ENCODE measurements at regions not wholly inside any gene's neighbourhood (a gene's known extent, or its start where the extent isn't known, plus 50 kb on each side); places are given as distances from the start of the nearest gene placed in this dataset.

GRCh38 chr1:192057766-192058165, 100.5 kb upstream of the RGS18 start:
- POLR2A ChIA-PET, result no interaction called here
- Mint-ChIP-seq H3K36me3 (ENCODE audit: low read depth) (no peaks in the 10 kb centered on the region), H3K9me3 (no peaks in the 10 kb centered on the region), H3K4me1 (no peaks in the 10 kb centered on the region), H3K4me3 (no peak overlapping the region), H3K27me3 (no peaks in the 10 kb centered on the region), H3K27ac (no peak overlapping the region)
- CTCF ChIA-PET, result no interaction called here
- DNase-seq, result no peak

GRCh38 chr1:192059407-192059806, 98.9 kb upstream of the RGS18 start:
- Mint-ChIP-seq H3K4me1 (no peaks in the 10 kb centered on the region), H3K27me3 (no peaks in the 10 kb centered on the region), H3K9me3 (peaks cover 2% of the 10 kb centered on the region), H3K4me3 (no peak overlapping the region), H3K36me3 (ENCODE audit: low read depth) (no peaks in the 10 kb centered on the region), H3K27ac (no peak overlapping the region)
- CTCF ChIA-PET, result no interaction called here
- POLR2A ChIA-PET, result no interaction called here
- DNase-seq, result no peak

- Mint-ChIP-seq H3K27me3 (no peaks in the 10 kb centered on the region), H3K4me3 (no peak overlapping the region), H3K9me3 (peaks cover 3% of the 10 kb centered on the region), H3K27ac (no peak overlapping the region), H3K4me1 (no peaks in the 10 kb centered on the region), H3K36me3 (ENCODE audit: low read depth) (no peaks in the 10 kb centered on the region)
- ChIA-PET CTCF (no interaction called here), POLR2A (no interaction called here)
- DNase-seq, result no peak
Observed at GRCh38 chr1:192061556-192061955, 96.7 kb upstream of the RGS18 start.

- no peaks in the 10 kb centered on the region for H3K4me1 Mint-ChIP-seq
- H3K27me3 Mint-ChIP-seq, result no peaks in the 10 kb centered on the region
- ChIA-PET POLR2A (no interaction called here), CTCF (no interaction called here)
- no peak for DNase-seq
- H3K36me3 Mint-ChIP-seq (ENCODE audit: low read depth), result no peaks in the 10 kb centered on the region
- no peak overlapping the region for H3K27ac Mint-ChIP-seq
- H3K9me3 Mint-ChIP-seq, result peaks cover 3% of the 10 kb centered on the region
- no peak overlapping the region for H3K4me3 Mint-ChIP-seq
Observed at GRCh38 chr1:192065087-192065486, 93.2 kb upstream of the RGS18 start.

GRCh38 chr1:192066202-192066601, 92.1 kb upstream of the RGS18 start:
- ChIA-PET POLR2A (no interaction called here), CTCF (no interaction called here)

GRCh38 chr1:192067360-192067759, 90.9 kb upstream of the RGS18 start:
- Mint-ChIP-seq H3K27me3 (no peaks in the 10 kb centered on the region), H3K4me3 (no peak overlapping the region), H3K4me1 (no peaks in the 10 kb centered on the region), H3K9me3 (peaks cover 3% of the 10 kb centered on the region), H3K36me3 (ENCODE audit: low read depth) (no peaks in the 10 kb centered on the region), H3K27ac (no peak overlapping the region)
- ChIA-PET CTCF (no interaction called here), POLR2A (no interaction called here)
- DNase-seq, result no peak

More at GRCh38 chr1:192066202-192066601, 92.1 kb upstream of the RGS18 start:
- Mint-ChIP-seq H3K27ac (no peak overlapping the region), H3K4me1 (no peaks in the 10 kb centered on the region), H3K9me3 (peaks cover 3% of the 10 kb centered on the region), H3K36me3 (ENCODE audit: low read depth) (no peaks in the 10 kb centered on the region), H3K27me3 (no peaks in the 10 kb centered on the region), H3K4me3 (no peak overlapping the region)
- no peak for DNase-seq

- CTCF ChIA-PET, result no interaction called here
- H3K4me3 Mint-ChIP-seq, result no peak overlapping the region
- DNase-seq, result no peak
- POLR2A ChIA-PET, result no interaction called here
- no peaks in the 10 kb centered on the region for H3K9me3 Mint-ChIP-seq
- H3K27ac Mint-ChIP-seq, result no peak overlapping the region
- no peaks in the 10 kb centered on the region for H3K4me1 Mint-ChIP-seq
- H3K36me3 Mint-ChIP-seq (ENCODE audit: low read depth), result no peaks in the 10 kb centered on the region
- no peaks in the 10 kb centered on the region for H3K27me3 Mint-ChIP-seq
Observed at GRCh38 chr1:192070213-192070612, 88.0 kb upstream of the RGS18 start.

GRCh38 chr1:192080684-192081083, 77.6 kb upstream of the RGS18 start:
- no peaks in the 10 kb centered on the region for H3K9me3 Mint-ChIP-seq
- H3K36me3 Mint-ChIP-seq (ENCODE audit: low read depth), result no peaks in the 10 kb centered on the region
- DNase-seq, result no peak
- no peak overlapping the region for H3K27ac Mint-ChIP-seq
- POLR2A ChIA-PET, result no interaction called here
- H3K27me3 Mint-ChIP-seq, result no peaks in the 10 kb centered on the region
- H3K4me1 Mint-ChIP-seq, result no peaks in the 10 kb centered on the region
- no peak overlapping the region for H3K4me3 Mint-ChIP-seq
- CTCF ChIA-PET, result no interaction called here

- DNase-seq, result no peak
- ChIA-PET POLR2A (no interaction called here), CTCF (no interaction called here)
- no peaks in the 10 kb centered on the region for H3K36me3 Mint-ChIP-seq (ENCODE audit: low read depth)
- H3K4me1 Mint-ChIP-seq, result no peaks in the 10 kb centered on the region
- no peaks in the 10 kb centered on the region for H3K9me3 Mint-ChIP-seq
- H3K27ac Mint-ChIP-seq, result no peak overlapping the region
- H3K4me3 Mint-ChIP-seq, result no peak overlapping the region
- no peaks in the 10 kb centered on the region for H3K27me3 Mint-ChIP-seq
Observed at GRCh38 chr1:192081359-192081758, 76.9 kb upstream of the RGS18 start.

- POLR2A ChIA-PET, result no interaction called here
- Mint-ChIP-seq H3K4me1 (no peaks in the 10 kb centered on the region), H3K9me3 (no peaks in the 10 kb centered on the region), H3K36me3 (ENCODE audit: low read depth) (no peaks in the 10 kb centered on the region), H3K27me3 (no peaks in the 10 kb centered on the region), H3K4me3 (no peak overlapping the region), H3K27ac (no peak overlapping the region)
- no peak for DNase-seq
- CTCF ChIA-PET, result no interaction called here
Observed at GRCh38 chr1:192086644-192087043, 71.6 kb upstream of the RGS18 start.

GRCh38 chr1:192087334-192087733, 70.9 kb upstream of the RGS18 start:
- Mint-ChIP-seq H3K9me3 (no peaks in the 10 kb centered on the region), H3K36me3 (ENCODE audit: low read depth) (no peaks in the 10 kb centered on the region), H3K4me3 (no peak overlapping the region), H3K27me3 (no peaks in the 10 kb centered on the region), H3K27ac (no peak overlapping the region), H3K4me1 (no peaks in the 10 kb centered on the region)
- no peak for DNase-seq
- CTCF ChIA-PET, result no interaction called here
- POLR2A ChIA-PET, result no interaction called here

GRCh38 chr1:192088496-192088895, 69.8 kb upstream of the RGS18 start:
- H3K36me3 Mint-ChIP-seq (ENCODE audit: low read depth), result no peaks in the 10 kb centered on the region
- ChIA-PET POLR2A (no interaction called here), CTCF (no interaction called here)
- no peak overlapping the region for H3K27ac Mint-ChIP-seq
- DNase-seq, result no peak
- no peak overlapping the region for H3K4me3 Mint-ChIP-seq
- H3K9me3 Mint-ChIP-seq, result no peaks in the 10 kb centered on the region
- no peaks in the 10 kb centered on the region for H3K4me1 Mint-ChIP-seq
- no peaks in the 10 kb centered on the region for H3K27me3 Mint-ChIP-seq

- no peaks in the 10 kb centered on the region for H3K4me1 Mint-ChIP-seq
- POLR2A ChIA-PET, result no interaction called here
Observed at GRCh38 chr1:192098001-192098400, 60.3 kb upstream of the RGS18 start.

GRCh38 chr1:192099328-192099727, 58.9 kb upstream of the RGS18 start:
- H3K4me1 Mint-ChIP-seq, result no peaks in the 10 kb centered on the region
- H3K4me3 Mint-ChIP-seq, result no peak overlapping the region
- CTCF ChIA-PET, result no interaction called here
- H3K27ac Mint-ChIP-seq, result no peak overlapping the region
- no peaks in the 10 kb centered on the region for H3K27me3 Mint-ChIP-seq
- H3K36me3 Mint-ChIP-seq (ENCODE audit: low read depth), result no peaks in the 10 kb centered on the region
- POLR2A ChIA-PET, result no interaction called here
- no peak for DNase-seq
- peaks cover 4% of the 10 kb centered on the region for H3K9me3 Mint-ChIP-seq

More at GRCh38 chr1:192098001-192098400, 60.3 kb upstream of the RGS18 start:
- peaks cover 4% of the 10 kb centered on the region for H3K9me3 Mint-ChIP-seq
- no peak for DNase-seq
- no peaks in the 10 kb centered on the region for H3K36me3 Mint-ChIP-seq (ENCODE audit: low read depth)
- H3K27ac Mint-ChIP-seq, result no peak overlapping the region
- no peak overlapping the region for H3K4me3 Mint-ChIP-seq
- H3K27me3 Mint-ChIP-seq, result no peaks in the 10 kb centered on the region
- CTCF ChIA-PET, result no interaction called here
